LNCAP (cell line): ENCODE measurements at regions not wholly inside any gene's neighbourhood (a gene's known extent, or its start where the extent isn't known, plus 50 kb on each side); places are given as distances from the start of the nearest gene placed in this dataset.

Experiments
- TF ChIP-seq, protein P1 (sequence below): fragments of 450-650 bp; IDR thresholded peaks from 2 replicates; pipeline ENCODE4 v1.5.1; 2017; ENCODE audit warnings: mild to moderate bottlenecking

- TF ChIP-seq, protein P1, sequence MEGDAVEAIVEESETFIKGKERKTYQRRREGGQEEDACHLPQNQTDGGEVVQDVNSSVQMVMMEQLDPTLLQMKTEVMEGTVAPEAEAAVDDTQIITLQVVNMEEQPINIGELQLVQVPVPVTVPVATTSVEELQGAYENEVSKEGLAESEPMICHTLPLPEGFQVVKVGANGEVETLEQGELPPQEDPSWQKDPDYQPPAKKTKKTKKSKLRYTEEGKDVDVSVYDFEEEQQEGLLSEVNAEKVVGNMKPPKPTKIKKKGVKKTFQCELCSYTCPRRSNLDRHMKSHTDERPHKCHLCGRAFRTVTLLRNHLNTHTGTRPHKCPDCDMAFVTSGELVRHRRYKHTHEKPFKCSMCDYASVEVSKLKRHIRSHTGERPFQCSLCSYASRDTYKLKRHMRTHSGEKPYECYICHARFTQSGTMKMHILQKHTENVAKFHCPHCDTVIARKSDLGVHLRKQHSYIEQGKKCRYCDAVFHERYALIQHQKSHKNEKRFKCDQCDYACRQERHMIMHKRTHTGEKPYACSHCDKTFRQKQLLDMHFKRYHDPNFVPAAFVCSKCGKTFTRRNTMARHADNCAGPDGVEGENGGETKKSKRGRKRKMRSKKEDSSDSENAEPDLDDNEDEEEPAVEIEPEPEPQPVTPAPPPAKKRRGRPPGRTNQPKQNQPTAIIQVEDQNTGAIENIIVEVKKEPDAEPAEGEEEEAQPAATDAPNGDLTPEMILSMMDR: no peak
Measured at GRCh38 chr1:95982711-95983110, 738.9 kb upstream of the PTBP2 start.

- TF ChIP-seq, protein P1: no peak
Measured at GRCh38 chr1:95983831-95984230, 737.8 kb upstream of the PTBP2 start.

DNA sequence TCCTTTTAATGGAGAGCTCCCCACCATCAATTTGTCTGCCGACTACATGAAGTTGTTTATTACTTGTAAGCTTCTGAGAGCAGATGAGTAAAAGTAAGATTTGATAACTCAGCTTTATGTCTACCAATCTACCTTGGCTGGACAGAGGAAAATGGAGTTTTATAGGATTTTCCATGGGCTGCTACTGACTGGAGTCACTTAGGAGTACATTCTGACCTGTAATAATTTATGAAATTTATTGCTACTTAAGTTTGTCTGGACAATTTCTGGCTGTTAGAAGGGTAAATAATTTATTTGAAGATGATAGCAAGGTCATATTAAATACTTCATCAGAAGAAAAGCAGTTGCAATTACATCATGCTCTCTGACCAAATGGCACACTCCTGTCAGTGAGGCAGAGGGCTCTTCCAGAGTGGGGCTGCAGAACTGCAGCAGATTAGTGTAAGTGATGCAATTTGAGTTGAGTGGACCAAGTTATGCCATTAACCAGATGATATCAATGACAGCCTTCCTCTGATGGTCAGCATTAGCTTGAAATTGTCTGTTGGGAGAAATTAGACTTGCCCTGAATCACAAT is 736.7 kb upstream of the PTBP2 start:
- TF ChIP-seq, protein P1: no peak

GRCh38 chr1:95990033-95990432 is 731.6 kb upstream of the PTBP2 start:
- TF ChIP-seq, protein P1: no peak

GRCh38 chr1:95991787-95992520 is 729.6 kb upstream of the PTBP2 start:
- TF ChIP-seq, protein P1: no peak

- TF ChIP-seq, protein P1: no peak
Measured at GRCh38 chr1:95994643-95995042, 726.9 kb upstream of the PTBP2 start.

- TF ChIP-seq, protein P1: no peak
Measured at GRCh38 chr1:96002201-96002600, 719.4 kb upstream of the PTBP2 start.
